MM.1S (cell line): ENCODE measurements at regions not wholly inside any gene's neighbourhood (a gene's known extent, or its start where the extent isn't known, plus 50 kb on each side); places are given as distances from the start of the nearest gene placed in this dataset.

ENCODE experiments used
- DNase-seq: peaks from one replicate; pipeline ENCODE4 v3.0.0-alpha.2; 2015
- H2AFZ ChIP-seq: fragments of 300-600 bp; sonication (generic); 2 replicates; pipeline ENCODE4 v1.6.0; 2016; ENCODE audit warnings: antibody characterized with exemption, low read length
- H3F3A ChIP-seq: fragments of 300-600 bp; sonication (generic); 2 replicates; pipeline ENCODE4 v1.6.1; 2016; ENCODE audit warnings: mild to moderate bottlenecking, antibody characterized with exemption, low read length, moderate library complexity, mixed read lengths; ENCODE audit not compliant: insufficient read depth
- H3K27ac ChIP-seq: fragments of 300-600 bp; sonication (generic); 2 replicates; pipeline ENCODE4 v1.5.1; 2016; ENCODE audit warnings: mild to moderate bottlenecking, low read length
- H3K27me3 ChIP-seq: fragments of 300-600 bp; sonication (generic); replicated peaks from 2 replicates; pipeline ENCODE4 v1.6.0; 2016; ENCODE audit warnings: low read length; ENCODE audit not compliant: insufficient read depth
- H3K36me3 ChIP-seq: fragments of 300-600 bp; sonication (generic); replicated peaks from 2 replicates; pipeline ENCODE4 v1.6.1; 2016; ENCODE audit warnings: mild to moderate bottlenecking, low read length, mixed read lengths; ENCODE audit not compliant: insufficient read depth
- H3K4me1 ChIP-seq: fragments of 300-600 bp; sonication (generic); 2 replicates; pipeline ENCODE4 v1.6.1; 2016; ENCODE audit warnings: low read length, mixed read lengths
- H3K4me2 ChIP-seq: fragments of 300-600 bp; sonication (generic); 2 replicates; pipeline ENCODE4 v1.6.0; 2016; ENCODE audit warnings: low read depth, low read length
- H3K4me3 ChIP-seq: fragments of 300-600 bp; sonication (generic); 2 replicates; pipeline ENCODE4 v1.5.1; 2016; ENCODE audit warnings: low read length, mixed read lengths
- H3K79me2 ChIP-seq: fragments of 300-600 bp; sonication (generic); 2 replicates; pipeline ENCODE4 v1.6.1; 2016; ENCODE audit warnings: mixed run types, low read length, mixed read lengths
- H3K9ac ChIP-seq: fragments of 300-600 bp; sonication (generic); 2 replicates; pipeline ENCODE4 v1.6.1; 2016; ENCODE audit warnings: low read length, mixed read lengths
- H3K9me2 ChIP-seq: fragments of 300-600 bp; sonication (generic); replicated peaks from 2 replicates; pipeline ENCODE4 v1.6.1; 2016; ENCODE audit warnings: mild to moderate bottlenecking, low read length, mixed read lengths; ENCODE audit not compliant: insufficient read depth
- H3K9me3 ChIP-seq: fragments of 300-600 bp; sonication (generic); replicated peaks from 2 replicates; pipeline ENCODE4 v1.6.1; 2016; ENCODE audit warnings: mild to moderate bottlenecking, low read length, mixed read lengths; ENCODE audit not compliant: insufficient read depth
- H4K20me1 ChIP-seq: fragments of 300-600 bp; sonication (generic); 2 replicates; pipeline ENCODE4 v1.6.1; 2016; ENCODE audit warnings: mild to moderate bottlenecking, low read length, moderate library complexity, mixed read lengths; ENCODE audit not compliant: insufficient read depth
- EZH2 ChIP-seq: fragments of 300-600 bp; sonication (generic); optimal IDR thresholded peaks from 2 replicates; pipeline ENCODE3; 2017; ENCODE audit warnings: low read depth, mild to moderate bottlenecking, antibody characterized with exemption, low read length, mixed read lengths
- EZH2phosphoT487 ChIP-seq: fragments of 300-600 bp; sonication (generic); IDR thresholded peaks from 2 replicates; pipeline ENCODE4 v1.6.1; 2018; ENCODE audit warnings: antibody characterized with exemption, low read length
- TF ChIP-seq, protein P1 (sequence below): fragments of 300-600 bp; sonication (generic); IDR thresholded peaks from 2 replicates; pipeline ENCODE4 v1.5.1; 2016; ENCODE audit warnings: antibody characterized with exemption, low read length, mixed read lengths

DNA sequence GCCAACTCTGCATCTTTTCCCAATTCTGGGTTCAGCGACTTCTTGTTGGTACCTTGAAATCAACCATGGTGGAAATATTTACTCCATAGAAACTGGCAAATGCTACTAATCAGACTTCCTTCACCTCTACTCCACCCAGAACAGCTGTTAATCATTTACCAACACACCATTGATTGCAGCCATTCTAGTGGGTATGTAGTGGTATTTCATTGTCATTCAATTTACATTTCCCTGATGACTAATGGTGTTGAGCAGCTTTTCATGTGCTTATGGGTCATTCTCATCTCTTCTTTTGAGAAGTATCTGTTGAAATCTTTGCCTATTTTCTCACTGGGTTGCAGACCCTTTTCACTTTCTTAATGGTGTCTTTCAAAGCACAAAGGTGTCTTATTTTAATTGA is 122.4 kb upstream of the MSX2 start:
- H3F3A ChIP-seq = no peaks in the 10 kb centered on the region
- H3K36me3 ChIP-seq = no peaks in the 10 kb centered on the region
- no peaks in the 10 kb centered on the region for H3K27me3 ChIP-seq
- H3K4me2 ChIP-seq = no peak overlapping the region
- no peaks in the 10 kb centered on the region for H3K79me2 ChIP-seq
- no peaks in the 10 kb centered on the region for H3K4me1 ChIP-seq
- TF ChIP-seq EZH2 (no peak), EZH2phosphoT487 (no peak)
- TF ChIP-seq, protein P1, sequence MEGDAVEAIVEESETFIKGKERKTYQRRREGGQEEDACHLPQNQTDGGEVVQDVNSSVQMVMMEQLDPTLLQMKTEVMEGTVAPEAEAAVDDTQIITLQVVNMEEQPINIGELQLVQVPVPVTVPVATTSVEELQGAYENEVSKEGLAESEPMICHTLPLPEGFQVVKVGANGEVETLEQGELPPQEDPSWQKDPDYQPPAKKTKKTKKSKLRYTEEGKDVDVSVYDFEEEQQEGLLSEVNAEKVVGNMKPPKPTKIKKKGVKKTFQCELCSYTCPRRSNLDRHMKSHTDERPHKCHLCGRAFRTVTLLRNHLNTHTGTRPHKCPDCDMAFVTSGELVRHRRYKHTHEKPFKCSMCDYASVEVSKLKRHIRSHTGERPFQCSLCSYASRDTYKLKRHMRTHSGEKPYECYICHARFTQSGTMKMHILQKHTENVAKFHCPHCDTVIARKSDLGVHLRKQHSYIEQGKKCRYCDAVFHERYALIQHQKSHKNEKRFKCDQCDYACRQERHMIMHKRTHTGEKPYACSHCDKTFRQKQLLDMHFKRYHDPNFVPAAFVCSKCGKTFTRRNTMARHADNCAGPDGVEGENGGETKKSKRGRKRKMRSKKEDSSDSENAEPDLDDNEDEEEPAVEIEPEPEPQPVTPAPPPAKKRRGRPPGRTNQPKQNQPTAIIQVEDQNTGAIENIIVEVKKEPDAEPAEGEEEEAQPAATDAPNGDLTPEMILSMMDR = no peak
- no peak overlapping the region for H3K4me3 ChIP-seq
- H3K9me2 ChIP-seq = no peaks in the 10 kb centered on the region
- H2AFZ ChIP-seq = no peak overlapping the region
- DNase-seq = no peak
- no peaks in the 10 kb centered on the region for H3K9me3 ChIP-seq
- H3K9ac ChIP-seq = no peak overlapping the region
- no peak overlapping the region for H3K27ac ChIP-seq
- H4K20me1 ChIP-seq = no peaks in the 10 kb centered on the region

DNA sequence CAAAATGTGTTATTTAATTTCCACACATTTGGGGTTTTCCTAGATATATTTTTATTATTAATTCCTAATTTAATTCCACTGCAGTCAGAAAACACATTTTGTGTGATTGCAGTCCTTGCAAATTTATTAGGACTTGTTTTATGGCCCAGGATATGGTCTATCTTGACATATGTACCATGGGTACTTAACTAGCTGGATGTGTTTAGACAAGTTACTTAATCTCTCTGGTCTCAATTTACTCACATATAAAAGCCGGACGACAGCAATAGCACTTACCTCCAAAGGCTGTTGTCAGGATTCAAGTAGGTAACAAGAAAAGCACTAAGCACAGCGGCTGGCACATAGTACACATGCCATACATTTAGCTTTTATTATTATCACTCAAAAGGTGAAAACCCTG is 118.2 kb upstream of the MSX2 start:
- TF ChIP-seq, protein P1 = no peak
- TF ChIP-seq EZH2 = no peak
- TF ChIP-seq EZH2phosphoT487 = no peak
- Histone ChIP-seq H3K4me3 (no peak overlapping the region), H3K4me2 (no peak overlapping the region), H3K27me3 (no peaks in the 10 kb centered on the region), H4K20me1 (no peaks in the 10 kb centered on the region), H3K79me2 (no peaks in the 10 kb centered on the region), H3F3A (no peaks in the 10 kb centered on the region), H3K9me2 (no peaks in the 10 kb centered on the region), H2AFZ (no peak overlapping the region), H3K27ac (no peak overlapping the region), H3K9ac (no peak overlapping the region), H3K36me3 (no peaks in the 10 kb centered on the region), H3K4me1 (no peaks in the 10 kb centered on the region), H3K9me3 (no peaks in the 10 kb centered on the region)
- DNase-seq = no peak

DNA sequence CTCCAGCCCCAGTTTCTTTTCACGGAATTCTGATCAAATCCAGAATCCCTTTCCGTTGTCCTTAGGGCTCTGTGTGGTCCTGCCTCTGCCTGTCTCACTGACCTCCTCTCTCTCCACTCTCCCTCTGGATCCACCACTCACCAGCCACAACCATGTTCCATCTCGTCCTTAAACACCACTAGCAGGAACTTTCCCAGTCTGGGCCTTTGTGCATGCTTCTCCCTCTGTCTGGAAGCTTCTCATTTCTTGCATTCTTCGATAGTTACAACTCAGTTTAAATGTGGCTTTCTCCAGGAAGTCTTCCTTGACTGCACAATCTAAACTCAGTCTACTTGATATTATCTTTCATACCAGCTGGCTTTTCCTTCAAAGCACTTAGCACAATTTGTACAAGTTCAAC is 117.7 kb upstream of the MSX2 start:
- Histone ChIP-seq H3K4me3 (no peak overlapping the region), H3K9me3 (no peaks in the 10 kb centered on the region), H3F3A (no peaks in the 10 kb centered on the region), H3K27me3 (no peaks in the 10 kb centered on the region), H2AFZ (no peak overlapping the region), H3K36me3 (no peaks in the 10 kb centered on the region), H4K20me1 (no peaks in the 10 kb centered on the region), H3K4me2 (no peak overlapping the region), H3K9me2 (no peaks in the 10 kb centered on the region), H3K27ac (no peak overlapping the region), H3K79me2 (no peaks in the 10 kb centered on the region), H3K9ac (no peak overlapping the region), H3K4me1 (no peaks in the 10 kb centered on the region)
- no peak for DNase-seq
- TF ChIP-seq EZH2 = no peak

DNA sequence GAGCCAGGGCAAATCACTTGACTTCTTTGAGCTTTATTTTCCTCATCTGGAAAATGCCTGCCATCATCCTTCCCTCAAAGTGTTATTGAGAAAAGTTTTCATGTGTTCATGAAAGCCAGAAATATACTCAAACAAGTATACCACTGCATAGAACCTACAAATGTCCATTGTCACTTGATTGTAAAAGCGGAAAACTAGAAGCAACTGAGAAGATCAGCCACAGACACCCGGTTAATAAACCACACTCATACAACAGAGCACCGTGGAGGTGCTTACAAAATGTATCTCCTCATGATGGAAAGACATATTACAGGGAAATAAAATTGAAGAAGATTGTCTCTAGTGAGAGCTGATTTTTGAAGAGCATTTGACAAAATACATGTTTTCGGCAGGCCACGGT is 117.2 kb upstream of the MSX2 start:
- TF ChIP-seq EZH2phosphoT487 = no peak
- TF ChIP-seq EZH2 = no peak
- TF ChIP-seq, protein P1 = no peak
- Histone ChIP-seq H3F3A (no peaks in the 10 kb centered on the region), H3K4me2 (no peak overlapping the region), H3K9me2 (no peaks in the 10 kb centered on the region), H3K27ac (no peak overlapping the region), H3K4me1 (no peaks in the 10 kb centered on the region), H3K27me3 (no peaks in the 10 kb centered on the region), H3K79me2 (no peaks in the 10 kb centered on the region), H3K4me3 (no peak overlapping the region), H3K36me3 (no peaks in the 10 kb centered on the region), H4K20me1 (no peaks in the 10 kb centered on the region), H3K9me3 (no peaks in the 10 kb centered on the region), H3K9ac (no peak overlapping the region), H2AFZ (no peak overlapping the region)
- DNase-seq = no peak
